Stomach smooth muscle (tissue), 2 donors: ENCODE measurements at regions not wholly inside any gene's neighbourhood (a gene's known extent, or its start where the extent isn't known, plus 50 kb on each side); places are given as distances from the start of the nearest gene placed in this dataset.
"Not testable (repeated sequence)": the region's sequence is repeated elsewhere in the genome, so short reads cannot be mapped to it uniquely, and the experiment has no call there.

ENCODE experiments used
- H3K27ac ChIP-seq: one replicate; pipeline ENCODE4 v1.7.0; 2013; ENCODE audit warnings: mild to moderate bottlenecking, low read length, inconsistent platforms
- H3K27me3 ChIP-seq, 2 donors: one replicate each; pipeline ENCODE4 v1.7.0; 2013; ENCODE audit warnings: low read length in 2 of 2; ENCODE audit not compliant: insufficient read depth in 2 of 2, control insufficient read depth in 1 of 2
- H3K36me3 ChIP-seq, 2 donors: one replicate each; pipeline ENCODE4 v1.7.0; 2013; ENCODE audit warnings: low read length in 2 of 2; ENCODE audit not compliant: control insufficient read depth in 2 of 2, insufficient read depth in 2 of 2
- H3K4me1 ChIP-seq: one replicate; pipeline ENCODE4 v1.7.0; 2013; ENCODE audit warnings: low read length; ENCODE audit not compliant: control insufficient read depth, insufficient read depth
- H3K4me3 ChIP-seq, 2 donors: one replicate each; pipeline ENCODE4 v1.7.0; 2013; ENCODE audit warnings: low read length in 2 of 2
- H3K9ac ChIP-seq, 2 donors: one replicate each; pipeline ENCODE4 v1.7.0; 2013; ENCODE audit warnings: low read length in 2 of 2, mild to moderate bottlenecking in 1 of 2
- H3K9me3 ChIP-seq, 2 donors: one replicate each; pipeline ENCODE4 v1.7.0; 2013; ENCODE audit warnings: low read length in 2 of 2; ENCODE audit not compliant: control insufficient read depth in 2 of 2
- donor health status: healthy.
- donor health status: Pancreatic carcinoma.

GRCh38 chr4:79150820-79151416 is 174.9 kb downstream of the NAA11 start:
- Histone ChIP-seq H3K4me1 (no peaks in the 10 kb centered on the region), H3K9ac (no peak overlapping the region), H3K27ac (no peak overlapping the region), H3K9me3 (no peaks in the 10 kb centered on the region), H3K27me3 (no peaks in the 10 kb centered on the region), H3K4me3 (no peak overlapping the region), H3K36me3 (no peaks in the 10 kb centered on the region)

GRCh38 chr4:79148369-79148768 is 177.5 kb downstream of the NAA11 start:
- H3K4me1 ChIP-seq, result no peaks in the 10 kb centered on the region
- no peak overlapping the region for H3K9ac ChIP-seq
- no peaks in the 10 kb centered on the region for H3K36me3 ChIP-seq
- H3K27ac ChIP-seq, result no peak overlapping the region
- no peak overlapping the region for H3K4me3 ChIP-seq
- no peaks in the 10 kb centered on the region for H3K9me3 ChIP-seq
- H3K27me3 ChIP-seq, result no peaks in the 10 kb centered on the region

GRCh38 chr4:79147251-79147650 is 178.6 kb downstream of the NAA11 start:
- Histone ChIP-seq H3K27ac (no peak overlapping the region), H3K4me3 (no peak overlapping the region)

GRCh38 chr4:79141530-79141929 is 184.3 kb downstream of the NAA11 start:
- Histone ChIP-seq H3K27ac (no peak overlapping the region), H3K9ac (no peak overlapping the region), H3K36me3 (no peaks in the 10 kb centered on the region), H3K9me3 (peaks cover 0 to 2% of the 10 kb centered on the region in 2 donors), H3K4me1 (no peaks in the 10 kb centered on the region), H3K27me3 (no peaks in the 10 kb centered on the region), H3K4me3 (no peak overlapping the region)

More at GRCh38 chr4:79147251-79147650, 178.6 kb downstream of the NAA11 start:
- Histone ChIP-seq H3K9ac (no peak overlapping the region), H3K9me3 (peaks cover 0 to 2% of the 10 kb centered on the region in 2 donors), H3K4me1 (no peaks in the 10 kb centered on the region), H3K36me3 (no peaks in the 10 kb centered on the region), H3K27me3 (no peaks in the 10 kb centered on the region)

- no peak overlapping the region for H3K27ac ChIP-seq
- no peaks in the 10 kb centered on the region for H3K4me1 ChIP-seq
- no peaks in the 10 kb centered on the region for H3K36me3 ChIP-seq
- no peaks in the 10 kb centered on the region for H3K27me3 ChIP-seq
- H3K9ac ChIP-seq, result no peak overlapping the region
- H3K4me3 ChIP-seq, result no peak overlapping the region
- H3K9me3 ChIP-seq, result no peaks in the 10 kb centered on the region
These were observed 191.1 kb downstream of the NAA11 start for GRCh38 chr4:79134767-79135166.

GRCh38 chr4:79132826-79133225 is 193.0 kb downstream of the NAA11 start:
- no peaks in the 10 kb centered on the region for H3K9me3 ChIP-seq

GRCh38 chr4:79121875-79122358 is 182.7 kb upstream of the PAQR3 start:
- Histone ChIP-seq H3K4me3 (no peak overlapping the region), H3K9me3 (peaks cover 0 to 10% of the 10 kb centered on the region in 2 donors), H3K27ac (no peak overlapping the region), H3K9ac (no peak overlapping the region), H3K27me3 (no peaks in the 10 kb centered on the region), H3K4me1 (no peaks in the 10 kb centered on the region), H3K36me3 (no peaks in the 10 kb centered on the region)

More at GRCh38 chr4:79132826-79133225, 193.0 kb downstream of the NAA11 start:
- no peaks in the 10 kb centered on the region for H3K27me3 ChIP-seq
- no peak overlapping the region for H3K27ac ChIP-seq
- H3K9ac ChIP-seq, result no peak overlapping the region
- no peaks in the 10 kb centered on the region for H3K36me3 ChIP-seq
- H3K4me3 ChIP-seq, result no peak overlapping the region
- no peaks in the 10 kb centered on the region for H3K4me1 ChIP-seq

GRCh38 chr4:79121223-79121622 is 182.0 kb upstream of the PAQR3 start:
- H3K4me1 ChIP-seq, result no peaks in the 10 kb centered on the region
- H3K9me3 ChIP-seq, result peaks cover 0 to 10% of the 10 kb centered on the region in 2 donors
- H3K4me3 ChIP-seq, result no peak overlapping the region
- H3K27me3 ChIP-seq, result no peaks in the 10 kb centered on the region
- no peak overlapping the region for H3K27ac ChIP-seq
- H3K9ac ChIP-seq, result no peak overlapping the region
- no peaks in the 10 kb centered on the region for H3K36me3 ChIP-seq

GRCh38 chr4:79117051-79117450 is 177.8 kb upstream of the PAQR3 start:
- H3K27me3 ChIP-seq, H3K36me3 ChIP-seq, H3K4me3 ChIP-seq, H3K27ac ChIP-seq, H3K9ac ChIP-seq, H3K4me1 ChIP-seq, H3K9me3 ChIP-seq: not testable (repeated sequence)

GRCh38 chr4:79107014-79107413 is 167.8 kb upstream of the PAQR3 start:
- Histone ChIP-seq H3K9me3 (no peaks in the 10 kb centered on the region), H3K4me3 (no peak overlapping the region), H3K27ac (no peak overlapping the region), H3K9ac (no peak overlapping the region), H3K36me3 (no peaks in the 10 kb centered on the region), H3K4me1 (no peaks in the 10 kb centered on the region), H3K27me3 (no peaks in the 10 kb centered on the region)

- Histone ChIP-seq H3K4me1 (peaks cover under 1% of the 10 kb centered on the region), H3K27ac (no peak overlapping the region), H3K36me3 (no peaks in the 10 kb centered on the region), H3K4me3 (no peak overlapping the region), H3K9ac (no peak overlapping the region), H3K9me3 (no peaks in the 10 kb centered on the region), H3K27me3 (no peaks in the 10 kb centered on the region)
These were observed 149.9 kb upstream of the PAQR3 start for GRCh38 chr4:79088946-79089691.
